ENCODE measurements at regions not wholly inside any gene's neighbourhood (a gene's known extent, or its start where the extent isn't known, plus 50 kb on each side); places are given as distances from the start of the nearest gene placed in this dataset.

DNA sequence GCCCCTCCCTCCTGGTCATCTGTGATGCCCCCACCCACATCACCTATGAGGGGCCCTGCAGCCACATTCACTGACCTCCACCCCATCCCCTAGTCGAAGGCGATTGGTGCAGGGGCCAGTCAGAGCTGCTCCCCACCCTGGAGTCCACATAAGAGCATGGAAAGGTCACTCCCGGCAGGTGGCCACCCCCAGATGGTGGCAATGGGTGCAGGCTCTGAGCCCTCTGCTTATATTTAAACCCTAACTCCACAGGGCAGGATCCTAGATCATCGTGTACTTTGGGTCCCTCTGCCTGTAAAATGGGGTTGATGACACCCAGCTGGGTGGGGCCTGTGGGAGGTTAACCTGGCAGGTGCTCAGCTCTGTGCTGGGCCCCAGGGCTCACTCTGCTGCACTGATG, 186.8 kb upstream of the C1orf174 start:
- Histone ChIP-seq H3K27ac (no peak overlapping the region), H3K4me1 (replicated peaks in 1 of 2) (peaks cover 11 to 15% of the 10 kb centered on the region in 2 donors), H3K4me3 (no peak overlapping the region)
- WGBS, 10 experiments, result 0 to 100% (median 55%) methylated on average over 1 to 2 of the region's 4 CpGs; no CpG with 5 or more reads in 2 of the 10 experiments
- no peak for ATAC-seq (replicated peaks in 6 of 8)
- in situ Hi-C loops (cut with MboI; ENCODE audit: low pct_unique_long_range_greater_than_20kb in 2 of 9, low sequenced_read_pairs in 9 of 9, unreplicated experiment in 9 of 9), result no loop called here

DNA sequence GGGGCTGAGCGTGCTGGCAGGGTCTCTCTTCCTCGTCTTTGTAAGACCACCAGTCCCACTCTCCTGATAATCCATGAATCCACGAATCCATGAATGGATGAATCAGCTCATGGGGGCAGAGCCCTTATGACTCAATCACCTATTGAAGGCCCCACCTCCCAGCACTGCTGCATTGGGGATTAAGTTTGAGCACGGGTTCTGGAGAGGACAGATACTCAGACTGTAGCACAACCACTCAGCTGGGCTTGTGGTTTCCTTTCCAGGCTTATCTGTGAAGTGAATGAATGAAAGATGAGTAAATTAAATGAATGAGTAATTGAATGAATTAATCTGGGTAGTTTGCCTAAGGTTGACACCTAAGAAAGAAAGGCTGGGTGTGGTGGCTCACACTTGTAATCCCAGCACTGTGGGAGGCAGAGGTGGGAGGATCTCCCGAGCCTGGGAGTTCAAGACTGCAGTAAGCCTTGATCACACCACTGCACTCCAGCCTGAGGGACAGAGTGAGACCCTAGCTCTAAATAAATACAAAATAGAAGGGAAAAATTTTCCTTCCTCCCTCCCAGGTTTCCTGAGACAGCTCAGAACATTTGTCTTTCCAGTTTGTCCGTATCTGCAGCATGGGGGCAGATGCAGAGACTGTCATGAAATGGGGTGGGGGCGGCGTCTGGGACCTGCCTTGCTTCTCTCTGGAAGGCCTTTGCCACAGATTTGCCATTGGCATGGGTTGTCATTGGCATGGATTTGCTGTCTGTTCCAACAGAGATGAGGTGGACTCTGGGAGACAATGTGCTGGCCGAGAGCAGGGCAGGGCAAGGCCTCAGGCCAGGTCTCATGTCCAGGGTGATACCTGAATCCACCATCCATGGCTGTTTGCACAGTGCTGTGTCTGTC, 187.7 kb upstream of the C1orf174 start:
- 5 to 65% (median 24%) methylated on average over 1 to 9 of the region's 9 CpGs for WGBS, 10 experiments
- Histone ChIP-seq H3K4me3 (no peak overlapping the region), H3K27ac (no peak overlapping the region), H3K4me1 (replicated peaks in 1 of 2) (peaks cover 3 to 6% of the 10 kb centered on the region in 2 donors)
- in situ Hi-C loops (cut with MboI; ENCODE audit: low pct_unique_long_range_greater_than_20kb in 2 of 9, low sequenced_read_pairs in 9 of 9, unreplicated experiment in 9 of 9), result no loop called here
- no peak for ATAC-seq (replicated peaks in 6 of 8)

DNA sequence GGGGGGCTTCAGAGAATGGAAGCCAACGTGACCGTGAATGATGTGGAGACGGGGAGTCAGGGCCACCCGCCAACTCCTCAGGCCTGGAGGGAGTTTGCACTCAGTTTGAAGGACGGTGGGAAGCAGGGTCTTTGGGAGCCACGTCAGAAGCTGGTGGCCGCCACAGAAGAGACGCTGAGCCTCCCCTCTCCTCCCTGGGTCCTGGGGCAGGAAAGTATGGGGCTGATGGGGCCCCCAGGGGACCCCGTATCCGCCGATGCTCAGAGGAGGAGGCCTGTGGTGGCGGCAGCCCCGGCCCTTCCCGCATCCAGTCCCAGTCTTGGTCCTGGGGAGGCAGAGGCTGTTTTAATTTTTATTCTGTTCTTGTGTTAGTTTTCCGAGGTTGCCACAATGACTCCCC, 188.6 kb upstream of the C1orf174 start:
- Histone ChIP-seq H3K4me3 (no peak overlapping the region), H3K4me1 (replicated peaks in 1 of 2) (no peaks in the 10 kb centered on the region), H3K27ac (no peak overlapping the region)
- ATAC-seq (replicated peaks in 6 of 8), result no peak
- WGBS, 10 experiments, result 0 to 89% (median 80%) methylated on average over 1 to 9 of the region's 15 CpGs; no CpG with 5 or more reads in 4 of the 10 experiments
- in situ Hi-C loops (cut with MboI; ENCODE audit: low pct_unique_long_range_greater_than_20kb in 2 of 9, low sequenced_read_pairs in 9 of 9, unreplicated experiment in 9 of 9), result no loop called here

DNA sequence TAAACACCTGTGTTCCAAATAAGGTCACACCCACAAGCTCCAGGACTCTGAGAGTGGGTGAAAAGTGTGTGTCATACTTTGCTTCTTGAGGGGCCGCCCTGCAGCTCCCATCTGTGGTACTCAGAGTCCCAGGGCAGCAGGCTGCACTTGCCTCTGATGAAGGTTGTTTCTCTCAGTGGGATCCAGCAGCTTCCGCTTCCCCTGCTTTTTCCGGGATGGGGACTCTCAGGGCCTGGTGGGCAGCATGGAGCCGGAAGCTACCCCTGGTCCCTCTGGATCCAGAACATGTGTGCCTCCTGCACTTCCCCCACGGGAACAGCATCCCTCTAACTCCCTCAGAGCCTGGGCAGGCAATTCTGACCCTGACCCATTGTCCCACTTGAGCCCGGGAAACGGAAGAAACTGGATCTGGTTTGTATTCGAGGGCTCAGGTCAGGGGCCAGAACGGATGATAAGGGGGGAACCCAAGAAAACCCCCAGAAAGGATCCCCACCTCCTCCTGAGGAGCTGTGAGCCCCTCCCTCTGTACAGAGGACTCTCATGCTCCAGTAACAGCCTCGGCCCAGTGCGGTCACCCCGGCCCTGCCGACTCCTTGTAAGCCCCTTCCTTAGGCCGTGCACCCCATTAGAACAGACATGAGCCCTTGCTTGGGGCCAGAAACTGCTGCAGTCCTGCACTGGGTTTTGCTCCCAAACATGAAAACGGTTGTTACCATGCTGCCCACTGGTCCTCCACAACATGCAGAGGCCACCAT, 189.5 kb upstream of the C1orf174 start:
- Histone ChIP-seq H3K4me1 (replicated peaks in 1 of 2) (no peaks in the 10 kb centered on the region), H3K27ac (no peak overlapping the region), H3K4me3 (no peak overlapping the region)
- in situ Hi-C loops (cut with MboI; ENCODE audit: low pct_unique_long_range_greater_than_20kb in 2 of 9, low sequenced_read_pairs in 9 of 9, unreplicated experiment in 9 of 9), result no loop called here
- WGBS, 10 experiments, result 0 to 91% (median 60%) methylated on average over 1 to 13 of the region's 15 CpGs; no CpG with 5 or more reads in 2 of the 10 experiments
- ATAC-seq (replicated peaks in 6 of 8), result no peak

DNA sequence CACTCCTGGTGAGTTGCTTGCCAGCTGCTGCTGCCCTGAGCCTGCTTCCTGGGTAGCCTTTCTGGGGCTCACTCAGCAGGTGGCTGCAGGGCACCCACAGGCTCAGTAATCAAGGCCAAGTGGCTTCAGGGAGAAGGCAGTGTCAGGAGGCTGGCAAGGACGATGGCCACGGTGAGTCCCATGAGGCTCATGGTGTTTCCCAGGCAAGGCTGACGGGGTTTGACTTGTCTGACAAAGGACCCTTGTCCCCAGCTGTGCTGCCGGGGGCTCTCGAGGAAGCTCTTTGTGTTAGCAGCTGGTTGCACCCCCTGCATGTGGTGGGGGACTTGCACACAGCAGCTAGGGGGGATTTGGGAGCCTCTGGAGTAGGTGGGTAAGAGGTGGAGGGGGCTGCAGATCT, 190.5 kb upstream of the C1orf174 start:
- H3K4me1 ChIP-seq (replicated peaks in 1 of 2), result no peaks in the 10 kb centered on the region
- in situ Hi-C loops (cut with MboI; ENCODE audit: low pct_unique_long_range_greater_than_20kb in 2 of 9, low sequenced_read_pairs in 9 of 9, unreplicated experiment in 9 of 9), result no loop called here
- no peak overlapping the region for H3K4me3 ChIP-seq
- no peak for ATAC-seq (replicated peaks in 6 of 8)
- 56 to 75% (median 71%) methylated on average over 2 to 5 of the region's 5 CpGs; no CpG with 5 or more reads in 7 of the 10 experiments for WGBS, 10 experiments
- H3K27ac ChIP-seq, result no peak overlapping the region

DNA sequence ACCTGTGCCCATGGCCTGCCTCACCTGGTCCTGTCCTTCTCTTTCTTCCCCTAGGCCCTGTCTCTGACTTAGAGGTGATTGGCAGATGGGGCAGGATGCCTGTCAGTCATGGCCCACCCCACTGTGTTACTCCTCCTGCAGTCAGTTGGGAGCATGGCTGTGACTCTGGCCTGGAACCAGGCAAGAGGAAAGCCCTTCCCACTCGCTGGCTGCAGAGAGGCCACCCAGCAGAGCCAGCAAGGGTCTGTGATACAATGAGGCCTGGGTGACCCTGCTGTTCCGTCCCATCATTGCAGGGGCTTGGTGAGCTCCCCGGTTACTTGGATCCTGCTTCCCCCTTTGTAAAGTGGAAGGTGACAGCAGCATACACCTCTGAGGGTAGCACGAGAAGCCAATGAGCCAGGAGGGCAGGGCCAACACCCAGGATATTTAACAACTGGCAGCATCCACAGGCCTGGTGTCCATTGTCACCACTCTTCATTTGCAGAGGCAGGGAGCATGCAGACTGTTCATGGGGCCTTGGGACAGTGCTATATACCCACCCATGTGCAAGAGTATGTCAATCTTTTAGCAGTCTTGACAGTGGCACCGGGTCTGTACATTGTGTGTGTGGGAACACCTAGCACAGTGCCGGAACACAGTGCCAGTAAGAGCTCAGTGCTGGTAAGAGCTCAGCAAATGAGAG, 191.0 kb upstream of the C1orf174 start:
- no peak for ATAC-seq (replicated peaks in 6 of 8)
- H3K4me3 ChIP-seq, result no peak overlapping the region
- H3K4me1 ChIP-seq (replicated peaks in 1 of 2), result no peaks in the 10 kb centered on the region
- in situ Hi-C loops (cut with MboI; ENCODE audit: low pct_unique_long_range_greater_than_20kb in 2 of 9, low sequenced_read_pairs in 9 of 9, unreplicated experiment in 9 of 9), result no loop called here
- H3K27ac ChIP-seq, result no peak overlapping the region
- 0 to 89% (median 44%) methylated on average over 1 to 6 of the region's 6 CpGs; no CpG with 5 or more reads in 3 of the 10 experiments for WGBS, 10 experiments

DNA sequence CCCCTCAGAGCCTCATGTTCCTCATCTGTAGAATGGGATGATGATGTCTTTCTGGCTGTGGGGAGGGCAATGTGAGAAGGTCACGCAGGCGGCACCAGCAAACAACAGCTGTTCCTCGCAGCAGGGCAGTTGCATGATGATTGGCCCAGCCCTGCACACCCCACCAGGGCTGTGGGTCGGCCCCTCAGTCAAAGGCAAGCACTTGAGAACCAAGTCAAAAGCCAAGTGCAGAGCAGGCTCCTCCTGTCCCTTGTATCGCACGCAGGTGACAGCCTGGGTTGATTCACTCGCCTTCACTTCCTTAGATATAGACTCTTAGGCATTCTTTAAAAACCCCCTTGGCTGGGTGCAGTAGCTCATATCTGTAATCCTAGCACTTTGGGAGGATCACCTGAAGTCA, 191.9 kb upstream of the C1orf174 start:
- in situ Hi-C loops (cut with MboI; ENCODE audit: low pct_unique_long_range_greater_than_20kb in 2 of 9, low sequenced_read_pairs in 9 of 9, unreplicated experiment in 9 of 9), result no loop called here
- Histone ChIP-seq H3K4me1 (replicated peaks in 1 of 2) (no peaks in the 10 kb centered on the region), H3K4me3 (no peak overlapping the region), H3K27ac (no peak overlapping the region)
- ATAC-seq (replicated peaks in 6 of 8), result no peak
- 43 to 85% (median 77%) methylated on average over 2 to 6 of the region's 7 CpGs; no CpG with 5 or more reads in 4 of the 10 experiments for WGBS, 10 experiments

DNA sequence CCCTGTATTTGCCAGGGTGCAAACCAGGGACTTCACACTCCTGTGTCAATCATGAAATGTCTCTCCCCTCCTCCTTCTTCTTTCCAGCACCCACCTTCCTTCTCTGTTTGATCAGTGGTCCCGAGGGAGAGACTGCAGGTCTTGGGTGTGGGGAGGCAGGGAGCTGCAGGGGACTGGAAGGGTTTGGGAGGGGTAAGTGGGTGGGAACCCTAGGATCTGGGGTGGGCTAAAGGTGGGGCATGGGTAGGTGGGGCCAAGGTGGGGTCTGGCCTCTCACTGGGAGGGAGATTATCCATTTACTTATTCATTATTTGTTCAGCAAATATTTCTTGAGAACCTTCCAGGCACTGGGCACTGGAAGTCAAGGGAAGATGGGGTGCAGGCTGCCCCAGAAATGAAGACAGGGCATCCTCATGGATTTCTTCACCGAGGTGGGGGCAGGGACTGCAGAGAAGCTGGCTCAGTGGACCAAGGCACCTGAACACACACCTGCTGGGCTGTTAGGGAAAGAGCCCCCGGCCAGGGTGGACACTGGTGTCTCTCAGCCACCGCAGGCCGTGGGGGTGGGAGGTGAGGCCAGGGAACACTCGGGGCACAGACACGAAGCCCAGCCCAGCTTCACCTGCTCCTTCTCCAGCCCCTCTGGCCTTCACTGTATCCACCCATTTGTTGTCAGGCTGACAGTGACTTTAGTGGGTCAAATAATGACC, 193.9 kb upstream of the C1orf174 start:
- Histone ChIP-seq H3K4me3 (no peak overlapping the region), H3K27ac (no peak overlapping the region), H3K4me1 (replicated peaks in 1 of 2) (no peaks in the 10 kb centered on the region)
- no peak for ATAC-seq (replicated peaks in 6 of 8)
- in situ Hi-C loops (cut with MboI; ENCODE audit: low pct_unique_long_range_greater_than_20kb in 2 of 9, low sequenced_read_pairs in 9 of 9, unreplicated experiment in 9 of 9), result no loop called here
- WGBS, 10 experiments, result 50 to 55% methylated on average over 2 to 4 of the region's 7 CpGs; no CpG with 5 or more reads in 8 of the 10 experiments

DNA sequence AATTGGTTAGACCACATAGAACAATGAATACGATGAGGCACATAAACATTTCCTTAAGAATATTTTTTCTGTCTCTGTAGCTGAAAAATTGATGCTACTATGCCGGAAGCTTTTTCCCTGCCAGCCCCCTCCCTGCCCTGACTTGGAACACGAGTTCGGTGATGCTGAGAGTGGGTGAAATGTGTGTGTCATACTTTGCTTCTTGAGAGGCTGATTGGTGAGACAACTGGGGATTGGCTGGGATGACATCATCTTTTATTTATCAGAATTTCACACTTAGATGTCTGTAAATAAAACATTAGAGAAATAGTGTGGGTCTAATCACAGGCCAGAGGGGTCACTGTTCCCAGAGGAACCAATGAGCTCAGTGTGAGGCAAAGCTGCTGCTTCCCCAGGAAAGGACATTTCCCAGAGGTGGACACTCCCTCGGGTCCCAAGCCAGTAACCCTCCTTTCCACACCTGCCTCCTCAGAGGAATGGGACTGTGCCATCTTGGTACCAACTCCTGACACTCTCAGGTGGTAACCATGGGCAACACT, 195.4 kb upstream of the C1orf174 start:
- ATAC-seq (replicated peaks in 6 of 8), result peak in 4 of 8 experiments; percentile 54 to 96 (median 64)
- no peak overlapping the region for H3K27ac ChIP-seq
- H3K4me1 ChIP-seq (replicated peaks in 1 of 2), result no peaks in the 10 kb centered on the region
- no peak overlapping the region for H3K4me3 ChIP-seq
- in situ Hi-C loops (cut with MboI; ENCODE audit: low pct_unique_long_range_greater_than_20kb in 2 of 9, low sequenced_read_pairs in 9 of 9, unreplicated experiment in 9 of 9), result no loop called here
- WGBS, 10 experiments, result 0 to 75% (median 65%) methylated on average over 1 to 5 of the region's 5 CpGs; no CpG with 5 or more reads in 5 of the 10 experiments

DNA sequence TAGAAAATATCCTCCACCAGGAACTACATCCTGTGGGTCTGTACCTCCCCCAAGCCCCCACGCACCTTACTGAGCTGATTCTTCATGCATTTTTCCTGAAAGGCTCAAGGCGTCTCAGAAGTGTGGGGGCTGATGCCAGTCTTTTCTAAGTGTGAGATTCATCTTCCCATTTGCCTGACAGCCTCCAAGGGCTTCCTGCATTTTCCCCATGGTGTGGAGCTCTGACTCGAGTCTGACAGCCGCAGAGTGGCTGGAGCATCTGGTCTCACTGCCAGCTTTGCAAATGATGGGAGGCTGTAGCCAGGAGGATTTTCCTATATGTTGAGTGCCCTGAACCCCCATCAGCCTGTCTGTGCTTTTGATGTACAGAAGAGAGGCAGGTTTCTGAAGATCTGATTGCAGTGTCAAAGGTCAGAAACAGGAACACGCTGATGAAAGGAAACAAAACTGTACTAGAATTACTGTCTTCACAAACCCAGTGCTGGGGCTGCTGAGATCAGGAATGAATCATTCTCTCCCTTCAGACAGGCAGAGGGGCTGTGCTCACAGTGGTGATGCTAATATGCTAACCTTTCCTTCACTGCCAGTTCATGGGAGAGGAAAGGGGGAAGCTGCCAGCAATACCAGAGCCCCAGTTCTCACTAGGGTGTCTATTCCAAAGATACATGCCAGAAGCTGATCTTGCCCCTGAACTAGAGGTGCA, 201.5 kb upstream of the C1orf174 start:
- H3K4me1 ChIP-seq (replicated peaks in 1 of 2), result peaks cover 0 to 19% of the 10 kb centered on the region in 2 donors
- in situ Hi-C loops (cut with MboI; ENCODE audit: low pct_unique_long_range_greater_than_20kb in 2 of 9, low sequenced_read_pairs in 9 of 9, unreplicated experiment in 9 of 9), result no loop called here
- ATAC-seq (replicated peaks in 6 of 8), result peak in 4 of 8 experiments; percentile 93 to 97 (median 96)
- 6 to 29% (median 10%) methylated on average over 3 to 5 of the region's 5 CpGs; no CpG with 5 or more reads in 3 of the 10 experiments for WGBS, 10 experiments
- peak overlapping the region in 1 of 2 donors; percentile 20 for H3K27ac ChIP-seq
- no peak overlapping the region for H3K4me3 ChIP-seq

DNA sequence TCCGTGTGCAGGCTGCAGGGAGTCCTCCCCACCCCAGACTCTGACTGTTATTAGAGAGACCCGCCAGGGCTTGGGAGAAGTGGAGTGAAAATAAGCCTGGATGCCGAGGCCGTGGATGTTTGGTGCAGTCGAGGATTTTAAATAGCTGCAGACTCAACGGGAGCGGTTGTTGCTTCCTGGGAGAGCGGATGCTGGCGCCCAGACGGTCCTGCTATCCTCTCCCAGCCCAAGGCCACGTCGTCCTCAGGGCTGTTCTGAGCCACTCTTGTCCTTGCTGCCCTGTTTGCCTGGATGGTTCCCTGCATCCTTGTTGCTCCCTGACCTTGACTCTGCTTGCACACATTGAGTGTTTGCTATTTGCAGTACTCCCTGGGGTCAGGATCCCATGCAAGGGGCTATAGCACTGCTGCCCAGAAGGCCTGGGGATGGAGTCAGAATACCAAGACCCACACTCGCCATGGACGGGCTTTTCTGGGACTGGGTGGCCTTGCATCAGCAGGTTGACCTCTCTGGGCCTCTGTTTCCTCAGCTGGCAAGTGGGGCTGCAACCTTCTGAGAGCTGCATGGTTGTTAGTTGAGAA, 205.3 kb upstream of the C1orf174 start:
- Histone ChIP-seq H3K4me3 (no peak overlapping the region), H3K27ac (no peak overlapping the region), H3K4me1 (replicated peaks in 1 of 2) (peaks cover 0 to 32% of the 10 kb centered on the region in 2 donors)
- 0 to 92% (median 61%) methylated on average over 2 to 13 of the region's 14 CpGs; no CpG with 5 or more reads in 2 of the 10 experiments for WGBS, 10 experiments
- in situ Hi-C loops (cut with MboI; ENCODE audit: low pct_unique_long_range_greater_than_20kb in 2 of 9, low sequenced_read_pairs in 9 of 9, unreplicated experiment in 9 of 9), result no loop called here
- no peak for ATAC-seq (replicated peaks in 6 of 8)

Measured in motor neuron (in vitro differentiated cells).